GM18909 (cell line): ENCODE measurements at regions not wholly inside any gene's neighbourhood (a gene's known extent, or its start where the extent isn't known, plus 50 kb on each side); places are given as distances from the start of the nearest gene placed in this dataset.
"Not testable (repeated sequence)": the region's sequence is repeated elsewhere in the genome, so short reads cannot be mapped to it uniquely, and the experiment has no call there.

Source experiments
- ATAC-seq: cut with Tn5 transposase; IDR thresholded peaks from one replicate; pipeline ENCODE4 v1.9.1; 2021; ENCODE audit warnings: mild to moderate bottlenecking; ENCODE audit not compliant: unreplicated experiment, poor library complexity

DNA sequence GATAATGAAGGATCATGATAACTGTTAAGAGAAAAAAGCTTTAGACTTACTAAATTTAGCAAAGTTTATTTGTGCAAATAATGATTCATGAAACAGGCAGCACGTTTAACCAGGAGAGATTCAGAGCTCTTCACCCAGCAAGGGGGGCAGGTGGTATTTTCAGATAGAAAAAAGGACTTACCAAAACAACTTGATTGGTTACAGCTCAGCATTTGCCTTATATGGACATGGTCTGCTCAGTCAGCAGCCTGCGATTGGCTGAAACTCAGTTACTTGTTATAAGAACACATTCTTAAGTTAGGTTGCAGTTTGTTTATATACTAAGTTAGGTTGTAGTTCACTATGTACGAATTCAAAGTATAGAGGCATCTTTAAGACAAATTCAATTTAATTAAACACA, 165.6 kb downstream of the DUSP10 start:
- ATAC-seq, result no peak

DNA sequence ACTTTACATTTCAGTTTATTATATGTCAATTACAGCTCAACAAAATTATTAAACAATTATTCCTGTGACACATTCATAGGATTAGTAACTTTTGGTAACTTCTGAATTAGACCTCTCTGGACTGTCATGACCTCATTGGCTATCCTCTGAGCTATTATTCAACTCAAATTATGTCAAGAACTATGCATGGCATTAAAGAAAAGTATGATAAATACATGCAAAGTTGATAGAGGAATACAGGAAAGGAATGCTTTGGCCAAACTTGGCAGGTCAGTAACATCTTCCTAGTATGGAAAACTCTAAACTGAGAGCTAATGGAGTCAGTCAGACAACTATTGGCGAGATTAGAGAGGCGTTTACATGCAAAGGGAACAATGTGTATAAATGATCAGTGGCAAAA, 158.4 kb downstream of the DUSP10 start:
- ATAC-seq, result no peak

DNA sequence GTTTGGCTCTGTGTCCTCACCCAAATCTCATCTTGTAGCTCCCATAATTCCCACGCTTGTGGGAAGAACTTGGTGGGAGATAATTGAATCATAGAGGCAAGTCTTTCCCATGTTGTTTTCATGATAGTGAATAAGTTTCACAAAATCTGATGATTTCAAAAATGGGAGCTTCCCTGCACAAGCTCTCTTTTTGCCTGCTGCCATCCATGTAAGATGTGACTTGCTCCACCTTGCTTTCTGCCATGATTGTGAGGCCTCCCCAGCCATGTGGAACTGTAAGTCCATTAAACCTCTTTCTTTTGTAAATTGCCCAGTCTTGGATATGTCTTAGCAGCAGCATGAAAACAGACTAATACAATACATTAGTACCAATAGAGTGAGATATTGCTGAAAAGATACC, 154.9 kb downstream of the DUSP10 start:
- ATAC-seq, result not testable (repeated sequence)

DNA sequence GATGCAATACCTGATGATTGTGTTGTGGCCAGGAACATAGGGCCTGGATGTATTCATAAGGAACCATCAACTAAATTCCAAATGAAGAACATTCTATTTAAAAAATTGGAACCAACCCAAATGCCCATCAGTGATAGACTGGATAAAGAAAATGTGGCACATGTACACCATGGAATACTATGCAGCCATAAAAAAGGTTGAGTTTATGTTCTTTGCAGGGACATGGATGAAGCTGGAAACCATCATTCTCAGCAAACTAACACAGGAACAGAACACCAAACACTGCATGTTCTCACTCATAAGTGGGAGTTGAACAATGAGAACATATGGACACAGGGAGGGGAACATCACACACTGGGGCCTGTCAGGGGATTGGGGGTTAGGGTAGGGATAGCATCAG, 150.6 kb downstream of the DUSP10 start:
- not testable (repeated sequence) for ATAC-seq

DNA sequence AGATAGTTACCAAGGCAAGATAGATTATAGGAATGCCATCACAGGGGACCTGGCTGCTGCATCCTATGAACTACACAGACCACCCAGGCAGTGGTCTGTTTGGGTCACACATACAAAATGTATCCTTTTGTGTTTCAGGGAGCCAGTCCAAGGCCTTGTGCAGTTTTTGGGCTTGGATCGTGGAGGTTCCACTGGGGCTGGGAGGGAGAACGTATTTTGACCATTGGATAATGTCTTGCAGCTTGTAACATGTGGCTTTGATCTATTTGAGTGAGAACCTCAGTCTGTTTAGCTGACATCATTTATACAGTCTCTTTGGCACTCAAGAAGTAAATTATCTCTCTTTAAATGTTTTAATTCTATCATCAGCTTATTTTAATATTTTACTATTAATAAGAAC, 147.3 kb downstream of the DUSP10 start:
- no peak for ATAC-seq

DNA sequence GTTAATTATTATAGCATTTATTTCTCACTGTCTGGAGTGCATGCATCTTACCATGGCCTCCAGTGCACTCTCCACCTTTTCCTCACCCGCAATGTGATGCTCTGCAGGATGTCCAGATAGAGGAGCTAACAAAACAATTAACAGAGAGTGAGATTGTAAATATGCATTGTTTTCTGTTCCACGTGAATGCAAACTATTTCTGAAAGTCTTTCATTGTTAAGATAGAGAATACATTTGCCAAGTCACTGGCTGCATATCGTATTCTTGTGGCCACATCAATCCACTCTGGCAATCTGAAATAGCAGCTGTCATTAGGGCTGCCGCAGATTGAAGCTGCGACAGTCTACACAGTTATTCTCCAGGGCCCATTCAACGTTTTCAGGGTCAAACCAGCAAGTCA, 143.8 kb downstream of the DUSP10 start:
- no peak for ATAC-seq

DNA sequence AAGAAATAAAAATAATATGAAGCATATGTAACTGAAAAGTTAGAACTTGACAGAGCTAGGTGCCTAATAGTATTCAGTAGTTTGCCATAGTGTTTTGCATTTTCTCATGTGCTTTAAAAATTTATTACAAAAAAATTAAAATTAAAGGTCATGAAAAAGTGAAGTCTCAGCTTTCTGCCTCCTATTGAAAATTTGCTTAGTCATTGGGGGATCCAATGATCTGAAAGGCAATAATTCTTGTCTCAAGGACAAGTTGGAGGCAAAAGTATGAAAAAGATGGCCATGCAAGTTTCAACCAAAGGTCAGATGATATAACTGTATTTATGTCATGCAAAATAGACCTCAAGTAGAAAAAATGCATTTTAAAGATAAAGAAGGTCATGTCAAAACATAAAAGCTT, 140.7 kb downstream of the DUSP10 start:
- ATAC-seq, result no peak

DNA sequence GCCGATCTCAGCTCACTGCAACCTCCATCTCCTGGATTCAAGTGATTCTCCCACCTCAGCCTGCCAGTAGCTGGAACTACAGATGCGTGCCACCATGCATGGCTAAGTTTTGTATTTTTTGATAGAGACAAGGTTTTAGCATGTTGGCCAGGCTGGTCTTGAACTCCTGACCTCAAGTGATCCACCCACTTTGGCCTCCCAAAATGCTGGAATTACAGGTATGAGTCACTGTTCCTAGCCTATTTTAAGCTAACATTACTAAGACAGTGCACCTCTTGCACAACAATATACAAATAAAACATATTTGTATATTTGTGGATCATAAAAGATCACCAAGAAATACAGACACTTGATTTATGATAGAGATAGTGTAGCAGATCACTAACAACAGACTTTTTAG, 139.1 kb downstream of the DUSP10 start:
- no peak for ATAC-seq

DNA sequence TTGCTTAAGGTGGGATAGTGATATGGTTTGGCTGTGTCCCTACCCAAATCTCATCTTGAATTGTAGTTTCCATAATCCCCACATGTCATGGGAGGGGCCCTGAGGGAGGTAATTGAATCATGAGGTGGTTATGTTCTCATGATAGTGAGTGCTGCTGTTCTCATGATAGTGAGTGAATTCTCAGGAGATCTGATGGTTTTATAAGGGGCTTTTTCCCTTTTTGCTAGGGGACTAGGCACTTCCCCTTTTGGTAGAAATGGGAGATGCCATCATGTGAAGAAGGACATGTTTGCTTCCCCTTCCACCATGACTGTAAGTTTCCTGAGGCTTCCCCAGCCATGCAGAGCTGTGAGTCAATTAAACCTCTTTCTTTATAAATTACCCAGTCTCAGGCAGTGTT, 137.5 kb downstream of the DUSP10 start:
- not testable (repeated sequence) for ATAC-seq

DNA sequence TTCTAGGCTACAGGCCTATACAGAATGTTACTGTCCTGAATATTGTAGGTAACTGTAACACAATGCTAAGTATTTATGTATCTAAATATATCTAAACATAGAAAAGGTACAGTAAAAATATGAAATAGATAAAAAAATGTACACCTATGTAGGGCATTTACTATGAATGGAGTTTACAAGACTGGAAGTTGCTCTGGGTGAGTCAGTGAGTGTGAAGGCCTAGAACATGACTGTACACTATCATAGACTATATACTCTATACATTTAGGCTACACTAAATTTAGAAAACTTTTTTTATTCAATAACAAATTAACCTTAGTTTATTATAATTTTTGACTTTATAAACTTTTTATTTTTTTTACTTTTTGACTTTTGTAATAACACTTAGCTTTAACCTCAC, 136.9 kb downstream of the DUSP10 start:
- no peak for ATAC-seq

DNA sequence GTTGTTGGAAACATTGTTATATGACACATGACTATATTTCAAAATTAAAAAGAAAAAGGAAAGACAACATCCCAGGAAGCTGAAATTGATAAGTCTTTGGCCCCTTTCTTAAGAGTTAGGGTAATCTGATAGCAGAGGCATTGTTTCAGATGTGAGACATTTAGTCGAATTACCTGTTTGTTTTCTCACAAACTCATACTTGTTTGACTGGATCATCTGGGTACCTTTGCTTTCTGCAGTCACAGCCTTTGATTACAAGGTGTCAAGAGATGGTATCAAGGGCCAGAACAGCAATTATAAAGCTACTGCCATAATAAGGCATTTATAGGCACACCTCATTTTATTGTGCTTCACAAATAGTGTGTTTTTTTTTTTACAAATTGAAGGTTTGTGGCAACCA, 136.3 kb downstream of the DUSP10 start:
- ATAC-seq, result no peak

DNA sequence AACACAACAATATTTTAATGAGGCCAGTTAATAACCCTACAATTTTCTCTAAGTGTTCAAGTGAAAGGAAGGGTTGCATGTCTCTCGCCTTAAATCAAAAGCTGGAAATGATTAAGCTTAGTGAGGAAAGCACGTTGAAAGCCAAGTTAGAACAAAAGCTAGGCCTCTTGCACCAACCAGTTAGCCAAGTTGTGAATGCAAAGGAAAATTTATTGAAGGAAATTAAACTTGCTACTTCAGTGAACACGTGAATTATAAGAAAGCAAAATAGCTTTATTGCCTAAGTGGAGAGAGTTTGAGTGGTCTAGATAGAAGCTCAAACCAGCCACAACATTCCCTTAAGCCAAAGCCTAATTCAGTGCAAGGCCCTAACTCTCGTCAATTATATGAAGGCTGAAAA, 135.6 kb downstream of the DUSP10 start:
- ATAC-seq, result no peak

DNA sequence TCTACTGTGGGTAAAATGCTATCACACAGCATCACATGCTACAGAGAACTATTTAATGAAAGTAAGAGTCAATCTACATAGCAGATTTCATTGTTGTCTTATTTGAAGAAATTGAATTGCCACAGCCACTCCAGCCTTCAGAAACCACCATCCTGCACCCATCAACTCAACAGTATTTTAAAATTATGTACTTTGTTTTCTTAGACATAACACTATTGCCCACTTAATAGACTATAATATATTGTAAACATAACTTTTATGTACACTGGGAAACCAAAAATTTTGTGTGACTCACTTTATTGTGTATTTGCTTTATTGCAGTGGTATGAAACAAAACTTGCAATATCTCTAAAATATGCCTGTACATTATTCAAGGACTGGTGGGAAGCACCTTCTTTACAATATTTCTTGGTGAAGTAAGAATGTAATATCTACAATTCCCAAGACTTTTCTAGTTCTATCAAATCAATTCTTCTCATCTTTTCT, 133.0 kb downstream of the DUSP10 start:
- ATAC-seq, result no peak

DNA sequence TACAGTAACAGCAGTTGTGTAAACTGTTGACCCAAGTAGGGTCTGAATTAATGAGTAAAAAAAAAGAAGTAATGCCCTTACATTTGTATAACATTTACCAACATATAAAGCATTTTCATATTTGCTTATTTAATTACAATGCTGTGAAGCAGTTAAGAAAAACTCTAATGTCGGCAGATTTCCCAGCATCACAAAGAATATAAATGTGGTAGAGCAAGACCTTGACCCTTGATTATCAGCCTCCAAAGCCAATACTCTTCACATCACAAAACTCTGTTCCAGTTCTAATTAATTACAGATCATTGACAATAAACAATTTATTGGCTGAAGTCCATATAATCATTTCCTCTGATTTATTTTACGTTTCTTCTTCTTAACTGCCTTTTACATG, 130.2 kb downstream of the DUSP10 start:
- ATAC-seq, result no peak

DNA sequence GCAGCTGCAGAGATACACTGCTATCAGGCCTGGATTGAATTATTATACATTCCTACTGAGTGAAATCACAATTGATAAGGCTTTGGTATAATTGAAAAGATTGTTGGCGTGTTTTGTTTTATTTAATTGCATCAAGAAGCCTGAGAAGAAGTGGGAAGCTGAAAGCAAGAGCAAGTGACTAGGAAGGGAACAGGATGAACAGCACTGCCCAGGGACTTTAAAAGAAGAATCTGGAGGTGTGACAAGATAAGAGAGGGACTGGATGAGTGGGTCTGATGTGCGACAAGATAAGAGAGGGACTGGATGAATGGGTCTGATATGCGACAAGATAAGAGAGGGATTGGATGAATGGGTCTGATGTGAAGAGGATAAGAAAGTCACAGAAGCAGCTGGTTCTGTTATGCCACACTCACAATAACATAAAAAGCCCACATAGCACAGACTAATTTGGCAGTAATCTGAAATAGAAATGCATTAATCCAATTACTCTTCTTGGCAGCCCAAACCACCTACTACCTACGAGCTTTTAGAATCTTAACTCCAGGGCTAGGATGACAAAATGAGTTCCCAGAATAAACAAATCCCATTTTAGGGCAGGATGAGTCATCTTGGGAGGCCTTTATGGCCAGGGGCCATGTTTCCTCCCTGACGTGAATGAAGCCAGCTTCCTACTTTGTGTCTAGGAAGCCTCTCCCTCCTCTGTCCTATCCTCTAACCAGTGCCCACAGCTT, 129.7 kb downstream of the DUSP10 start:
- ATAC-seq, result no peak

DNA sequence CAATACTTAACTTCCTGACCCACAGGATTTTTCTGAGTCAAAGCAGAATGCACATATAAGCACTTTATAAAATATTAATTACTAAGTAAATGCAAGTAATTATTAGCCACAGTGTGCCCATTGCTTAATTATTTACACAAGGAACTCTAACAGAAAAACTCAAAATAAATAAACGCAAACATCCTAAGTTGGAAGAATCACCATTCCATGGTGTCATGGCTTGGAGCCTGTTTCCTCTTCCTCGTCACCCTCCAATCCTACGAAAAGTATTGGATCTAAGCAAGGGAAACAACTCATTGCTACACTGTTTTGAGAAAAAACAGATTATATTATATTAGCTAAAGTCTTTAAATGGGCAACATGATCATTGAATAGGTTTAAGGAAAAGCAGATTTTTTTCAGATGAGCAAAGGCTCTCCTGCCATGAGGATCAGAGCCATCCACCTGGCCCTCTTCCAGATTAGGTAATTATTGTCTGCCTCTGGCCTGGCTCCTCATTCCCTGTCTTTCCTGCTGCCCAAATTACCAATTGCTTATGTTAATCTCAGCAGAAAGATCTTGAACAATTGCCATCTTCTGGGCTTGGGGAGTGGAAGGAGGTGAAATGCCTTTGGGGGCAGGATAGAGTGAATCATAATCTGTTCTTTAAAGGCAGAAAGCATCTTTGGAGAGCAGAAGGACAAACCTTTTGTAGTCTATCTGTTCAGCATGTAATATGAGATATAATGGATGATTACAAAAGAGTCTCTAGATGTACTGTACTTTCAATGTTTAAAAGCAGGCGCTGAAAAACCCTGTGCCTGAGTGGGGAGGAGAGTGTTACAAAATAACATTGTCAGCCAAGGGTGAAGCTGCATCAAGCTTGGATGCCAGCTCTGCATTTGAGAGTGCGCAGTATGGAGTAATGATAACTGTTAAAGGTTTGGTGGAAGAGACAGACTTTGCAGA, 121.2 kb downstream of the DUSP10 start:
- no peak for ATAC-seq

DNA sequence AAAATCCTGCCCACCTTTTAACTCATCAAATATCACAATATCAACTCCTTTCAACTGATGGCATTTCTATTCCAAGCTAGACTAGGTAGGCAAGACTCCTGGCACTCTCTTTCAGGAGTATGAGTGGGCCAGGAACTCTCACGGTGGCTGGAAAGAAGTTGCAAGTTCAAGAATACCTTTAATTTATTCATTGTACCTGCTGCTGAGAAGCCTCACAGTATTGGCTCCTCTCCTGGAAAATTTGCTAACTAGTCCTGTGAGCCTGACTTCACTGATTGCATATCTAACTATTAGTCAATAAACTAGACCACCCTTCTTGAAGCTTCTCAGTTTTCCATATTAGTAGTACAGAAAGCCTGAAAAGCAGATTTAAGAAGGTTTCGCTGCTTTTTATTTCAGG, 120.2 kb downstream of the DUSP10 start:
- ATAC-seq, result no peak

DNA sequence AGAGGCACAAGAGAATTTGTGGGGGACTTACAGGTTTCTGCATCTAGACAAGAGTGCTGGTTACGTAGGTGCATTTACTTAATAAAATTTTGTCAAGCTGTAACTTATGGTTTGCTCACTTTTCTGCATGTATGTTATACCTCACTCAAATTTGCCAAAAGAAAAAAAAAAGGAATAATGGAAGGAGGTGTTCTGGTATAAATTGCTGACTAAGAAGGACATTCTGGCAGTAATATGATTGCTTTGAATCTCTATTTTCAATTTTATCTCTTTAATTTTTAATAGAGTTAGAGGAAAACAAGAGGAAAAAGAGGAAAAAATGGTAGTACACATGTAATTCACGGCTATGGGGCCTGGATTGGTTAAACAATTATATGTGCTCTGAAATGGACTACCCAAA, 119.5 kb downstream of the DUSP10 start:
- ATAC-seq, result no peak

DNA sequence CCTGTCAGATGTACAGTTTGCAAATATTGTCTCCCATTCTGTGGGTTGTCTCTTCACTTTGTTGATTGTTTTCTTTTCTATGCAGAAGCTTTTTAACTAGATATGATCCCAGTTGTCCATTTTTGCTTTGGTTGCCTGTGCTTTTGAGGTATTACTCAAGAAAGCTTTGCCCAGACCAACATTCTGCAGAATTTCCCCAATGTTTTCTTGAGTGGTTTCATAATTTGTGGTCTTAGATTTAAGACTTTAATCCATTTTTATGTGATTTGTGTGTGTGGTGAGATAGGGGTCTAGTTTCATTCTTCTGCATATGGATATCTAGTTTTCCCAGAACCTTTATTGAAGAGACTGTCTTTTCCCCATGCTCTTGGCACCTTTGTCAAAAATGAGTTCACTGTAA, 116.9 kb downstream of the DUSP10 start:
- ATAC-seq, result no peak

DNA sequence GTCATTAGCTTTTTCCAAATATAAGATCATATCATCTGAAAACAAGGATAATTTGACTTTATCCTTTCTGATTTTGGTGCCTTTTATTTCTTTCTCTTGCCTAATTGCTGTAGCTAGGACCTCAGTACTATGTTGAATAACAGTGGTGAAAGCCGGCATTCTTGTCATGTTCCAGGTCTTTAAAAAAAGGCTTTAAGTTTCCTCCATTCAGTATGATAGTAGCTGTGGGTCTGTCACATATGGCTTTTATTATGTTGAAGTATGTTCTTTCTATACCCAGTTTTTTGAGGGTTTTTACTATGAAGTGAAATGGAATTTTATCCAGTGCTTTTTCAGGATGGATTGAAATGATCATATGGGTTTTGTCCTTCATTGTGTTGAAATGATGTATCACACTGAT, 115.8 kb downstream of the DUSP10 start:
- no peak for ATAC-seq

DNA sequence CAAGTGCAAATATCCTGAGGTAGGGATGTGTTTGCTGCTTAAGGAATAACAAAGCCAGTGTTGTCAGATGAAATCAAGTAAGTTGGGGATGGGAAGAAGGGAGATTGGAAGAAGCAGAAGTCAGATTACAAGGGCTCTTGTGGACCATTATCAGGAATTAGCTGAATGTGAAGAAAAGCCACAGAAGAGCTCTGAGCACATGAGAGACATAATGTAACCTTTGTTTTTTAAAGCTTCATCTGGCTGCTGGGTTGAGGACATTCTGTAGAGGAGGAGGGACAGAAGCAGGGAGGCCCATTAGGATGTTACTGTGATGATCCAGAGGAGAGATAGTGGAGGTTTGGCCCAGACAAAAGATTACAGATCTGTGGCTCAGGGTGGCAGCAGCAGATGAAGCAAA, 111.7 kb downstream of the DUSP10 start:
- no peak for ATAC-seq

DNA sequence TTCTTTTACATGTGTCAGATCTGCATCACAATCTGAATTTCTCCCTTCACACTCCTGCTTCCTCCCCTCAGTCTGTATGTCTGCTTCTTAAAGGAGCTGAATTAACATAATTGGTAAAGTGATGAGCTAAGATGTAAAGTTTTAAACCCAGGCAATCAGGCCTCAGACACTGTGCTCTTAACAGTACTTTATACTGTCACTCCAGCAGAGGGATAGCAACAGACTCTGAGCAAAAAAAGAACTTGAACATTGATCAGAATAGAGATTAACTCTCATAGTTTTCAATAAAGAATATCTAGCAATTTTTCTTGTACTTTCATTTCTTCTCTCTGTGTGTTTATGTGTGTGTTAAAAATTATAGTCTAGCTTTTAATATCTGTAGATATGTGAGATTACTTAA, 110.3 kb downstream of the DUSP10 start:
- no peak for ATAC-seq
